NCI-H2196 treated with DMSO at 0.1 percent for 48 hours (cell line): ENCODE measurements at regions not wholly inside any gene's neighbourhood (a gene's known extent, or its start where the extent isn't known, plus 50 kb on each side); places are given as distances from the start of the nearest gene placed in this dataset.
A peak's percentile ranks its signal among the peaks of the same experiment; 100 is the strongest.
"Not testable (repeated sequence)": the region's sequence is repeated elsewhere in the genome, so short reads cannot be mapped to it uniquely, and the experiment has no call there.

Experiments
- DNase-seq: peaks from one replicate; lab custom pipeline; 2025; ENCODE audit not compliant: unreplicated experiment; lab: John Stamatoyannopoulos, UW

- DNase-seq, result no peak
Measured at GRCh38 chr15:81939604-81940440, 106.0 kb downstream of the MEX3B start.

- DNase-seq, result no peak
Measured at GRCh38 chr15:81937189-81937588, 108.6 kb downstream of the MEX3B start.

GRCh38 chr15:81930582-81931369 lies 115.0 kb downstream of the MEX3B start:
- no peak for DNase-seq

GRCh38 chr15:81929557-81929956 lies 116.3 kb downstream of the MEX3B start:
- no peak for DNase-seq

GRCh38 chr15:81926981-81927380 lies 118.8 kb downstream of the MEX3B start:
- DNase-seq, result no peak

GRCh38 chr15:81924729-81925128 lies 121.1 kb downstream of the MEX3B start:
- DNase-seq, result no peak

GRCh38 chr15:81923561-81924350 lies 122.1 kb downstream of the MEX3B start:
- no peak for DNase-seq

GRCh38 chr15:81922143-81922542 lies 123.7 kb downstream of the MEX3B start:
- DNase-seq, result no peak

GRCh38 chr15:81921163-81921562 lies 124.7 kb downstream of the MEX3B start:
- no peak for DNase-seq

- DNase-seq, result not testable (repeated sequence)
Measured at GRCh38 chr15:81918767-81919166, 127.1 kb downstream of the MEX3B start.

- DNase-seq, result no peak
Measured at GRCh38 chr15:81916451-81916850, 129.4 kb downstream of the MEX3B start.

- DNase-seq, result no peak
Measured at GRCh38 chr15:81915990-81916389, 129.8 kb downstream of the MEX3B start.

- peak; percentile 17 for DNase-seq
Measured at GRCh38 chr15:81914734-81915256, 131.0 kb downstream of the MEX3B start.

GRCh38 chr15:81914333-81914732 lies 131.5 kb downstream of the MEX3B start:
- DNase-seq, result no peak

GRCh38 chr15:81911022-81911971 lies 134.5 kb downstream of the MEX3B start:
- no peak for DNase-seq

GRCh38 chr15:81910355-81911021 lies 135.3 kb downstream of the MEX3B start:
- no peak for DNase-seq

- DNase-seq, result no peak
Measured at GRCh38 chr15:81909011-81909358, 136.8 kb downstream of the MEX3B start.

GRCh38 chr15:81908111-81908510 lies 137.7 kb downstream of the MEX3B start:
- no peak for DNase-seq

- no peak for DNase-seq
Measured at GRCh38 chr15:81907521-81907920, 138.3 kb downstream of the MEX3B start.

- no peak for DNase-seq
Measured at GRCh38 chr15:81905889-81906288, 139.9 kb downstream of the MEX3B start.
